22Rv1 (cell line): ENCODE measurements at regions not wholly inside any gene's neighbourhood (a gene's known extent, or its start where the extent isn't known, plus 50 kb on each side); places are given as distances from the start of the nearest gene placed in this dataset.
"Not testable (repeated sequence)": the region's sequence is repeated elsewhere in the genome, so short reads cannot be mapped to it uniquely, and the experiment has no call there.

Experiments
- H3K27ac ChIP-seq: fragments of 450-650 bp; 2 replicates; pipeline ENCODE4 v1.5.1; 2017
- ZFX ChIP-seq: fragments of 450-650 bp; IDR thresholded peaks from 2 replicates; pipeline ENCODE4 v1.6.1; 2017; ENCODE audit warnings: antibody characterized with exemption, borderline replicate concordance
- TF ChIP-seq, protein P1 (sequence below): fragments of 450-650 bp; IDR thresholded peaks from 2 replicates; pipeline ENCODE4 v1.5.1; 2017; ENCODE audit warnings: mild to moderate bottlenecking

- no peak overlapping the region for H3K27ac ChIP-seq
These were observed 72.2 kb upstream of the RBPJ start for GRCh38 chr4:26248647-26249046.

DNA sequence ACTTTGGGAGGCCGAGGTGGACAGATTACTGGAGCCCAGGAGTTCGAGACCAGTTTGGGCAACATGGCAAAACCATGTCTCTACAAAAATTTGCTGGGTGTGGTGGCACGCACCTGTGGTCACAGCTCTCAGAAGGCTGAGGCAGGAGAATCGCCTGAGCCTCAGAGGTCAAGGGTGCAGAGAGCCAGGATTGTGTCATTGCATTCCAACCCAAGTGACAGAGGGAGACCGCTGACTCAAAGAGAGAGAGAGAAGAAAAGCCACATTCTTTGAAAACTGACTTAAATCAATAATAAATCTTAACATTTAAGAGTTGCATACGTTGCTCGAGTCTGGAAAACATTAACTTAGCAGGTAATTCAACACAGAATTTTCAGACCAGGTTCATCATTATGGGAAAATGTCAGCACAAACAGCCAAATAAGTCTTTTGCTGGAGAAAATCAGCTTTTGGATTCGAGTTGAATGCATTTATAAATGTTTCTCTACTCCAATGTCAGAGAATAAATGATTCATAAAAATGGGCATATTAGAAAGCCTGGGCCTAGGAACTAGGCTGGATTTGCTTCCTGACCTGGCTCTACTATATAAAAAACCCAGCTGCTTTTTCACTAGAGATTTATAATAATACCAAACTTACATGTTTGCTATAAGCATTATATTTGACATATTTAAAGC, 68.3 kb upstream of the RBPJ start:
- TF ChIP-seq ZFX, result no peak
- TF ChIP-seq, protein P1, sequence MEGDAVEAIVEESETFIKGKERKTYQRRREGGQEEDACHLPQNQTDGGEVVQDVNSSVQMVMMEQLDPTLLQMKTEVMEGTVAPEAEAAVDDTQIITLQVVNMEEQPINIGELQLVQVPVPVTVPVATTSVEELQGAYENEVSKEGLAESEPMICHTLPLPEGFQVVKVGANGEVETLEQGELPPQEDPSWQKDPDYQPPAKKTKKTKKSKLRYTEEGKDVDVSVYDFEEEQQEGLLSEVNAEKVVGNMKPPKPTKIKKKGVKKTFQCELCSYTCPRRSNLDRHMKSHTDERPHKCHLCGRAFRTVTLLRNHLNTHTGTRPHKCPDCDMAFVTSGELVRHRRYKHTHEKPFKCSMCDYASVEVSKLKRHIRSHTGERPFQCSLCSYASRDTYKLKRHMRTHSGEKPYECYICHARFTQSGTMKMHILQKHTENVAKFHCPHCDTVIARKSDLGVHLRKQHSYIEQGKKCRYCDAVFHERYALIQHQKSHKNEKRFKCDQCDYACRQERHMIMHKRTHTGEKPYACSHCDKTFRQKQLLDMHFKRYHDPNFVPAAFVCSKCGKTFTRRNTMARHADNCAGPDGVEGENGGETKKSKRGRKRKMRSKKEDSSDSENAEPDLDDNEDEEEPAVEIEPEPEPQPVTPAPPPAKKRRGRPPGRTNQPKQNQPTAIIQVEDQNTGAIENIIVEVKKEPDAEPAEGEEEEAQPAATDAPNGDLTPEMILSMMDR, result no peak
- H3K27ac ChIP-seq, result no peak overlapping the region

More at GRCh38 chr4:26248647-26249046, 72.2 kb upstream of the RBPJ start:
- TF ChIP-seq, protein P1, result no peak
- no peak for TF ChIP-seq ZFX

GRCh38 chr4:26253968-26254367, 66.8 kb upstream of the RBPJ start:
- TF ChIP-seq ZFX, result no peak
- TF ChIP-seq, protein P1, result no peak
- no peak overlapping the region for H3K27ac ChIP-seq

- no peak overlapping the region for H3K27ac ChIP-seq
- no peak for TF ChIP-seq ZFX
- TF ChIP-seq, protein P1, result no peak
These were observed 64.8 kb upstream of the RBPJ start for GRCh38 chr4:26255989-26256388.

GRCh38 chr4:26257444-26257843, 63.4 kb upstream of the RBPJ start:
- not testable (repeated sequence) for H3K27ac ChIP-seq

DNA sequence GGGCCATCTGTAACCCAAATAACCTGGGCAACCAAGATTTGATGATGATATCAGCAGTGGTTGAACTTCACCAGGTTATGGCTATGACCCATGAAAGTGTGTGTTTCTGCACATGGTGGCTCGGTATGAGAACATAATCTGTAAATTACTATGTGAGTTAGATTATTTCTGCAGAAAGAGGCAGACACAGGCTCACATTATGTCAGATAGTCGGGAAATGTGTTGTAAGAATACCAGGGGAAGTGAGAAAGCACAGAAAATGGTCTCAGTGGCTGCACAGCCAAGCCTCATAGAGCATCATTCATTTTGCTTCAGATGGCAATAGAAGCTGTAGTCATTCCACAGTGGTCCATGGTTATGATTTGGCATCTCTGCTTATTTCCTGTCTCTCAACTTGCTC, 63.0 kb upstream of the RBPJ start:
- TF ChIP-seq ZFX, result no peak
- TF ChIP-seq, protein P1, result no peak
- no peak overlapping the region for H3K27ac ChIP-seq

GRCh38 chr4:26260571-26260970, 60.2 kb upstream of the RBPJ start:
- TF ChIP-seq, protein P1, result no peak
- TF ChIP-seq ZFX, result no peak
- H3K27ac ChIP-seq, result no peak overlapping the region

- no peak overlapping the region for H3K27ac ChIP-seq
- no peak for TF ChIP-seq ZFX
- TF ChIP-seq, protein P1, result no peak
These were observed 59.4 kb upstream of the RBPJ start for GRCh38 chr4:26261405-26261804.
